ENCODE measurements at regions not wholly inside any gene's neighbourhood (a gene's known extent, or its start where the extent isn't known, plus 50 kb on each side); places are given as distances from the start of the nearest gene placed in this dataset.

GRCh38 chr4:104146048-104146447, 348.6 kb downstream of the CXXC4 start:
- no peak for TF ChIP-seq EP300 (IDR thresholded peaks at IDR 0.05)
- TF ChIP-seq POLR2A (IDR thresholded peaks at IDR 0.05) = no peak
- no peak for TF ChIP-seq CTCF (IDR thresholded peaks at IDR 0.05)
- 80 to 93% (median 83%) methylated on average over 1 of the region's 1 CpG for WGBS, 3 donors

GRCh38 chr4:104138116-104138515, 356.6 kb downstream of the CXXC4 start:
- no peaks in the 10 kb centered on the region for H3K27me3 ChIP-seq
- no peak overlapping the region for H3K27ac ChIP-seq
- WGBS, 3 donors = 85 to 97% (median 87%) methylated on average over 1 of the region's 1 CpG
- DNase-seq = no peak
- intact Hi-C loops (cut with DNase I) = no loop called here
- no peaks in the 10 kb centered on the region for H3K4me1 ChIP-seq (ENCODE audit: insufficient read depth)
- H3K4me3 ChIP-seq = no peak overlapping the region
- no peaks in the 10 kb centered on the region for H3K9me3 ChIP-seq
- TF ChIP-seq POLR2A (IDR thresholded peaks at IDR 0.05) (no peak), CTCF (IDR thresholded peaks at IDR 0.05) (no peak), EP300 (IDR thresholded peaks at IDR 0.05) (no peak)
- no peaks in the 10 kb centered on the region for H3K36me3 ChIP-seq

More at GRCh38 chr4:104146048-104146447, 348.6 kb downstream of the CXXC4 start:
- no peak for DNase-seq
- Histone ChIP-seq H3K36me3 (no peaks in the 10 kb centered on the region), H3K9me3 (no peaks in the 10 kb centered on the region), H3K27ac (no peak overlapping the region), H3K4me3 (no peak overlapping the region), H3K4me1 (ENCODE audit: insufficient read depth) (no peaks in the 10 kb centered on the region), H3K27me3 (no peaks in the 10 kb centered on the region)
- intact Hi-C loops (cut with DNase I) = no loop called here

- WGBS, 3 donors = 50 to 77% (median 53%) methylated on average over 5 of the region's 5 CpGs
- DNase-seq = no peak
- no peaks in the 10 kb centered on the region for H3K27me3 ChIP-seq
- TF ChIP-seq CTCF (IDR thresholded peaks at IDR 0.05) = no peak
- intact Hi-C loops (cut with DNase I) = no loop called here
- H3K4me3 ChIP-seq = no peak overlapping the region
- H3K36me3 ChIP-seq = no peaks in the 10 kb centered on the region
- no peak overlapping the region for H3K27ac ChIP-seq
- H3K9me3 ChIP-seq = no peaks in the 10 kb centered on the region
- H3K4me1 ChIP-seq (ENCODE audit: insufficient read depth) = no peaks in the 10 kb centered on the region
Measured at GRCh38 chr4:104129243-104129642, 365.5 kb downstream of the CXXC4 start.

- Histone ChIP-seq H3K4me1 (ENCODE audit: insufficient read depth) (no peaks in the 10 kb centered on the region), H3K27me3 (no peaks in the 10 kb centered on the region), H3K27ac (no peak overlapping the region), H3K9me3 (no peaks in the 10 kb centered on the region), H3K4me3 (no peak overlapping the region), H3K36me3 (no peaks in the 10 kb centered on the region)
- no peak for TF ChIP-seq POLR2A (IDR thresholded peaks at IDR 0.05)
- TF ChIP-seq EP300 (IDR thresholded peaks at IDR 0.05) = no peak
- TF ChIP-seq CTCF (IDR thresholded peaks at IDR 0.05) = no peak
- intact Hi-C loops (cut with DNase I) = no loop called here
- DNase-seq = no peak
Measured at GRCh38 chr4:104128850-104129213, 365.9 kb downstream of the CXXC4 start.

All from ovary (tissue), 7 donors.